Ishikawa (cell line): ENCODE measurements at regions not wholly inside any gene's neighbourhood (a gene's known extent, or its start where the extent isn't known, plus 50 kb on each side); places are given as distances from the start of the nearest gene placed in this dataset.

Experiments
- CEBPB ChIP-seq: IDR thresholded peaks from 2 replicates; pipeline ENCODE4 v1.6.1; 2012
- CREB1 ChIP-seq: IDR thresholded peaks from 2 replicates; pipeline ENCODE4 v1.6.1; 2012; ENCODE audit warnings: low read depth
- EGR1 ChIP-seq: IDR thresholded peaks from 2 replicates; pipeline ENCODE4 v1.6.1; 2012
- EP300 ChIP-seq: IDR thresholded peaks from 2 replicates; pipeline ENCODE4 v1.6.1; 2012; ENCODE audit warnings: borderline replicate concordance
- FOXM1 ChIP-seq: IDR thresholded peaks from 2 replicates; pipeline ENCODE4 v1.6.1; 2012; ENCODE audit warnings: low read depth, borderline replicate concordance
- MAX ChIP-seq: IDR thresholded peaks from 2 replicates; pipeline ENCODE4 v1.6.1; 2012
- NFIC ChIP-seq: IDR thresholded peaks from 2 replicates; pipeline ENCODE4 v1.6.1; 2012
- RAD21 ChIP-seq: IDR thresholded peaks from 2 replicates; pipeline ENCODE4 v1.6.1; 2012; ENCODE audit warnings: low read depth
- REST ChIP-seq: IDR thresholded peaks from 2 replicates; pipeline ENCODE4 v1.6.1; 2012; ENCODE audit warnings: low read depth, mild to moderate bottlenecking
- TAF1 ChIP-seq: IDR thresholded peaks from 2 replicates; pipeline ENCODE4 v1.6.1; 2012; ENCODE audit warnings: low read depth, mild to moderate bottlenecking
- TCF12 ChIP-seq: IDR thresholded peaks from 2 replicates; pipeline ENCODE4 v1.6.1; 2012; ENCODE audit warnings: low read depth
- TEAD4 ChIP-seq: IDR thresholded peaks from 2 replicates; pipeline ENCODE4 v1.6.1; 2012
- YY1 ChIP-seq: IDR thresholded peaks from 2 replicates; pipeline ENCODE4 v1.6.1; 2012; ENCODE audit warnings: low read depth
- ZBTB7A ChIP-seq: IDR thresholded peaks from 2 replicates; pipeline ENCODE4 v1.6.1; 2012; ENCODE audit warnings: low read depth
- TF ChIP-seq, protein P1 (sequence below): IDR thresholded peaks from 2 replicates; pipeline ENCODE4 v1.6.1; 2012

GRCh38 chr4:3712936-3713335 lies 53.2 kb upstream of the ADRA2C start:
- TF ChIP-seq REST (no peak), CREB1 (no peak), TEAD4 (no peak), YY1 (no peak), EGR1 (no peak), FOXM1 (no peak), MAX (no peak), CEBPB (no peak), ZBTB7A (no peak), EP300 (no peak), TAF1 (no peak), TCF12 (no peak)
- TF ChIP-seq, protein P1, sequence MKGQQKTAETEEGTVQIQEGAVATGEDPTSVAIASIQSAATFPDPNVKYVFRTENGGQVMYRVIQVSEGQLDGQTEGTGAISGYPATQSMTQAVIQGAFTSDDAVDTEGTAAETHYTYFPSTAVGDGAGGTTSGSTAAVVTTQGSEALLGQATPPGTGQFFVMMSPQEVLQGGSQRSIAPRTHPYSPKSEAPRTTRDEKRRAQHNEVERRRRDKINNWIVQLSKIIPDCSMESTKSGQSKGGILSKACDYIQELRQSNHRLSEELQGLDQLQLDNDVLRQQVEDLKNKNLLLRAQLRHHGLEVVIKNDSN, result no peak

DNA sequence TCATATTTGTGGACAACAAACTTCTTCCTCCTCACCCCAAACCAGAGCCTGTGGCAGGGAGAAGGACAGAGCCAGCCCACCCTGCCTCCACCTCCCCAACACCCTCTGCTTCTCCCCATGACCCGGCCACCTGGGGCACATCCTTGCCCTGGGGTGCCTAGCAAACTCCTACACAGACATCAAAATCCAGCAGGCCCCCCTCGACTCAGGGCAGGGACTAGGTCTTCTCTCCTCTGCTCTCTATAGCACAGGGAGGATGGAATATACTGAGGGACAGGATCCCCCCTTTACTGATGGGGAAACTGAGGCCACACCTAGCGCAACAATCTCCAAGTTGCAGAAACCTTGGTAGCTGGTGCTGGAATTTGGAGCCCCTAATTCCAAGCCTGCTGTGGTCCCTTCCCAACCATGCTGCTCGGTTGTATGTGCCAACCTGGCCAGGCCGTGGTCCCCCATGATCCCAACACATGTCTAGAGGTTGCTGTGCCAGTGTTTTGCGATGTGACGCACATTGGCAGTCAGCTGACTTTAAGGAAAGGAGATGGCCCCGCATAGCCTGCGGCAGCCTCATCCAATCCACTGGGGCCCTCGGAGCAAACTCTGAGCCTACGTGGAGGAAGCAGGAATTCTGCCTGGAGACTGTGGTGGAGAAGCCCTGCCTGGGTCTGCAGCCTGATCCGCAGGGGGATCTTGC lies 53.9 kb upstream of the ADRA2C start:
- TF ChIP-seq TCF12, result no peak
- no peak for TF ChIP-seq FOXM1
- TF ChIP-seq EP300, result no peak
- TF ChIP-seq YY1, result no peak
- TF ChIP-seq TEAD4, result no peak
- no peak for TF ChIP-seq NFIC
- no peak for TF ChIP-seq EGR1
- no peak for TF ChIP-seq CREB1
- TF ChIP-seq ZBTB7A, result no peak

DNA sequence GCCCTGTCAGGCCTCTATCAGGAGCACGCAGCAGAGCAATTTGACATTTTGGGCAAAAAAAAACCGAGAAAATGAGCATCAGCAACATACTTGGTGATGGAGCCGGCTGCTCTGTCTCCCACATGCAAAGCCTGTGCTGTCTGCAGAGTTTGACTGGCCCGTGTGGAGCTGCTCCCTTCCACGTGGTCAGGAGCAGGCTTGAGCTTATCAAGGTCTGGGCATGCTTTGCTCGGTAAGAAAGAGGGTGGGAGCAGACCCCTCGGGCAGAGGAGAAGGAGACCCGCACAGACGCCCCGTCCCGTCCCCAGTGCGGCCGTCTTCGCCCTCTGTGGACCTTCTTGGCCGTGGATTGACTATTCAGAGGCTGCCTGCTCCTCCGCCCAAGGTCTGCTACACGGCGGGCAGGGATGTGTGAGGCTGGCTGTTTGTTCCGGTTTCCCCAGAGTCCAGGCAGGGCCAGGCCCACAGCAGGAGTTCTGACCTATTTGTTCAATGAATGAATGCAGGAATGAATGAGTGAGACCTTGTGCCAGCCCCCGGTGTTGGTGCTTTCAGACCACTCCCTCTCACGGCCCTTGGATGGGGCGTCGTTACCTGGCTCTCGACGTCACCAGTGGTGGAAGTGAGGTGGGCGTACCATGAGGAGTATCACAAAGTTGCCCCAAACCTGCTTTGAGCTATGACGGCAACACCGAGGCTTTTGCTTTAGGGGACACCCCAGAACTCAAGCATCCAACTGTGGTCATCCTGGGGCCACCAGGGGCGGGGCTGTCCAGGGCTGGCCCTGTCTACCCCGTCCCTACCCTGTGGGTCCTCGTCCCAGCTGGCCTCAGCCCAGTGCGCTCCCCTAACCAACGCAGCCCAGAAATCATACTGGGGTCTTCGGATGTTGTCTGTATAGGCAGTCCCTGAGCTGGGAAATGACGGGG lies 54.7 kb upstream of the ADRA2C start:
- TF ChIP-seq ZBTB7A (no peak), FOXM1 (no peak), CEBPB (no peak), TAF1 (no peak), TEAD4 (no peak), RAD21 (no peak), NFIC (no peak), CREB1 (no peak), YY1 (no peak), REST (no peak)

DNA sequence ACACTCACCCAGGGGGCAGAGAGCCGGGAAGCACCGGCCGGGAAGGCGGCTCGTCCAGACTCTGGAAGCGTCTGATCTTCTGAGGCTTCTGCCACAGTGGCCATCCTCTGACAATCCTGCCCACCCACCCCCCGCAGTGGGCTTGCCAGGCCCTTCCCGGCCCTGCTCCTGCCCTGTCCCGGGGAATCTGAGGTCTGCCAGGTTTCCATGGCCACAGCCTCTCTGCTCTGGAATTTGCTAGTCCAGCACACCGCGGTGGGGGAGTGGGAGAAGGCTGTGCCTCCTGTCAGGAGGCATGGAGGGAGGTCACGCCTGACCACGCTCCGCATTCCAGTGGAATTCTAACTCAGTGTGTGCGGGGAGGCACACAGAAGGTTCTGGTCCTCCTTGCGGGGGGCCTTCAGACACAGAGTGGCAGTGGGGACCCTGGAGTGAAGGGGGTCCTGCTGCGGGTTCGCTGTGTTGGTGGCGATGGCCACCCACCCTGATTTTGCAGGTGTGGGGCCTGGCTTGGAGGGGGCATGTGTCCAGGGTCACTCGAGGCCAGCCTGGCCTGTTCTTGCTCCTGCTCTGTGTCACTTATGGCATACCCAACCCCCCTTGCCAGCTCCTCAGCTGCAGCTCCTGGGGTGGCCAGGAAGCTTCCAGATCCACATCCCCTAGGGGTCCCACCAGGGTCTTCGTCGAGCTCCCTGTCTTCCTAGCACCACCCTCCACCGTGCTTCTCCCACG lies 55.6 kb upstream of the ADRA2C start:
- TF ChIP-seq CEBPB (no peak), EP300 (peak; percentile 81), NFIC (peak; percentile 58), ZBTB7A (peak; percentile 67), TEAD4 (peak; percentile 94), FOXM1 (peak; percentile 55; the same call in 1 of the 2 replicates), YY1 (peak; percentile 19; the same call in 1 of the 2 replicates), REST (no peak), RAD21 (peak; percentile 26; the same call in 1 of the 2 replicates), CREB1 (no peak), EGR1 (no peak; the same call in 1 of the 2 replicates), MAX (peak; percentile 87), TCF12 (peak; percentile 88), TAF1 (no peak)
- TF ChIP-seq, protein P1, result no peak; the same call in 1 of the 2 replicates
